GM12865 (cell line): ENCODE measurements at regions not wholly inside any gene's neighbourhood (a gene's known extent, or its start where the extent isn't known, plus 50 kb on each side); places are given as distances from the start of the nearest gene placed in this dataset.

Experiments
- DNase-seq: peaks from one replicate; pipeline ENCODE4 v3.0.0; 2010; ENCODE audit warnings: low read depth
- H3K4me3 ChIP-seq: 2 replicates; pipeline ENCODE4 v1.5.1; 2011; ENCODE audit warnings: mild to moderate bottlenecking, low read depth, low read length, control low read depth
- CTCF ChIP-seq: IDR thresholded peaks from 2 replicates; pipeline ENCODE4 v1.5.1; 2011; ENCODE audit warnings: low read length, control low read depth, low read depth, inconsistent platforms; ENCODE audit not compliant: insufficient read depth; ENCODE audit errors: missing control alignments

- no peak overlapping the region for H3K4me3 ChIP-seq
- no peak for TF ChIP-seq CTCF
- no peak for DNase-seq
Observed at GRCh38 chr7:24457219-24457558, 116.1 kb upstream of the PALS2 start.

GRCh38 chr7:24462117-24462516 lies 111.1 kb upstream of the PALS2 start:
- no peak for TF ChIP-seq CTCF

GRCh38 chr7:24462984-24463383 lies 110.3 kb upstream of the PALS2 start:
- no peak for DNase-seq
- H3K4me3 ChIP-seq = no peak overlapping the region
- no peak for TF ChIP-seq CTCF

More at GRCh38 chr7:24462117-24462516, 111.1 kb upstream of the PALS2 start:
- DNase-seq = no peak
- no peak overlapping the region for H3K4me3 ChIP-seq

- H3K4me3 ChIP-seq = no peak overlapping the region
- DNase-seq = no peak
- no peak for TF ChIP-seq CTCF
Observed at GRCh38 chr7:24463474-24463873, 109.8 kb upstream of the PALS2 start.

GRCh38 chr7:24464861-24465260 lies 108.4 kb upstream of the PALS2 start:
- no peak overlapping the region for H3K4me3 ChIP-seq
- TF ChIP-seq CTCF = no peak
- no peak for DNase-seq

- no peak for DNase-seq
- H3K4me3 ChIP-seq = no peak overlapping the region
- TF ChIP-seq CTCF = no peak
Observed at GRCh38 chr7:24466168-24466768, 107.0 kb upstream of the PALS2 start.

- no peak overlapping the region for H3K4me3 ChIP-seq
- TF ChIP-seq CTCF = no peak
- DNase-seq = no peak
Observed at GRCh38 chr7:24469118-24469517, 104.1 kb upstream of the PALS2 start.
